Panc1 (cell line): ENCODE measurements at regions not wholly inside any gene's neighbourhood (a gene's known extent, or its start where the extent isn't known, plus 50 kb on each side); places are given as distances from the start of the nearest gene placed in this dataset.

Experiments used
- POLR2AphosphoS5 ChIP-seq: IDR thresholded peaks from 2 replicates; pipeline ENCODE4 v1.6.1; 2012; ENCODE audit warnings: mild to moderate bottlenecking, low read depth, low read length, moderate library complexity
- TF ChIP-seq, protein P1 (sequence below): fragments of 450-650 bp; IDR thresholded peaks from 2 replicates; pipeline ENCODE4 v1.5.1; 2017; ENCODE audit warnings: mild to moderate bottlenecking

DNA sequence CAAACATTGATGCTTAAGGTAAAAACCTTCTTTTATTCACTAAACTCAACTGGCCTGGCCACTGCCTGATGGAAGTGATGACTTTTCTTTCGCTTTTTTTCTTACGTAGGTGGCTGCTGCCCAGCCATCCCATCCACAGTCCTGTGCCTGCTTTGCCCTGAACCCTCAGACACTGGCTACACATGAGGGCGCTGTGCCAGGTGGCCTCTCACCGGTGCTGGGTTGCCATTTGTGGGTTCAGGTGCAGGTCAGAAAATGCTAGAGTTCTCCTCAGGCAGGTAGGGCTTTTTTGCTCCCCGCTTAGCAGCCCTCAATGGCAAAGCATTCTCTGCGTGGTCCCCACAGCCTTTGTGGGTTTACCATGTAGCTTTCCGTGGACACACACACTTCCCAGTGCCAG is 88.3 kb upstream of the PRR23E start:
- no peak for TF ChIP-seq POLR2AphosphoS5
- TF ChIP-seq, protein P1, sequence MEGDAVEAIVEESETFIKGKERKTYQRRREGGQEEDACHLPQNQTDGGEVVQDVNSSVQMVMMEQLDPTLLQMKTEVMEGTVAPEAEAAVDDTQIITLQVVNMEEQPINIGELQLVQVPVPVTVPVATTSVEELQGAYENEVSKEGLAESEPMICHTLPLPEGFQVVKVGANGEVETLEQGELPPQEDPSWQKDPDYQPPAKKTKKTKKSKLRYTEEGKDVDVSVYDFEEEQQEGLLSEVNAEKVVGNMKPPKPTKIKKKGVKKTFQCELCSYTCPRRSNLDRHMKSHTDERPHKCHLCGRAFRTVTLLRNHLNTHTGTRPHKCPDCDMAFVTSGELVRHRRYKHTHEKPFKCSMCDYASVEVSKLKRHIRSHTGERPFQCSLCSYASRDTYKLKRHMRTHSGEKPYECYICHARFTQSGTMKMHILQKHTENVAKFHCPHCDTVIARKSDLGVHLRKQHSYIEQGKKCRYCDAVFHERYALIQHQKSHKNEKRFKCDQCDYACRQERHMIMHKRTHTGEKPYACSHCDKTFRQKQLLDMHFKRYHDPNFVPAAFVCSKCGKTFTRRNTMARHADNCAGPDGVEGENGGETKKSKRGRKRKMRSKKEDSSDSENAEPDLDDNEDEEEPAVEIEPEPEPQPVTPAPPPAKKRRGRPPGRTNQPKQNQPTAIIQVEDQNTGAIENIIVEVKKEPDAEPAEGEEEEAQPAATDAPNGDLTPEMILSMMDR = no peak
